ENCODE measurements at regions not wholly inside any gene's neighbourhood (a gene's known extent, or its start where the extent isn't known, plus 50 kb on each side); places are given as distances from the start of the nearest gene placed in this dataset.
"Not testable (repeated sequence)": the region's sequence is repeated elsewhere in the genome, so short reads cannot be mapped to it uniquely, and the experiment has no call there.

- TF ChIP-seq CTCF (IDR thresholded peaks at IDR 0.05; ENCODE audit: low read depth, low read length): no peak
- no peaks in the 10 kb centered on the region for H3K4me1 ChIP-seq (ENCODE audit: low read depth)
- H3K4me3 ChIP-seq: no peak overlapping the region
- H3K36me3 ChIP-seq: no peaks in the 10 kb centered on the region
- peak; percentile 5 to 46 for DNase-seq (ENCODE audit: low read depth in 1 of 2, low spot score in 1 of 2)
- no peaks in the 10 kb centered on the region for H3K9me3 ChIP-seq (ENCODE audit: low read depth)
- H3K27me3 ChIP-seq: no peaks in the 10 kb centered on the region
- H3K27ac ChIP-seq: no peak overlapping the region
These were observed 349.7 kb upstream of the TMEFF2 start for GRCh38 chr2:192544371-192544955.

DNA sequence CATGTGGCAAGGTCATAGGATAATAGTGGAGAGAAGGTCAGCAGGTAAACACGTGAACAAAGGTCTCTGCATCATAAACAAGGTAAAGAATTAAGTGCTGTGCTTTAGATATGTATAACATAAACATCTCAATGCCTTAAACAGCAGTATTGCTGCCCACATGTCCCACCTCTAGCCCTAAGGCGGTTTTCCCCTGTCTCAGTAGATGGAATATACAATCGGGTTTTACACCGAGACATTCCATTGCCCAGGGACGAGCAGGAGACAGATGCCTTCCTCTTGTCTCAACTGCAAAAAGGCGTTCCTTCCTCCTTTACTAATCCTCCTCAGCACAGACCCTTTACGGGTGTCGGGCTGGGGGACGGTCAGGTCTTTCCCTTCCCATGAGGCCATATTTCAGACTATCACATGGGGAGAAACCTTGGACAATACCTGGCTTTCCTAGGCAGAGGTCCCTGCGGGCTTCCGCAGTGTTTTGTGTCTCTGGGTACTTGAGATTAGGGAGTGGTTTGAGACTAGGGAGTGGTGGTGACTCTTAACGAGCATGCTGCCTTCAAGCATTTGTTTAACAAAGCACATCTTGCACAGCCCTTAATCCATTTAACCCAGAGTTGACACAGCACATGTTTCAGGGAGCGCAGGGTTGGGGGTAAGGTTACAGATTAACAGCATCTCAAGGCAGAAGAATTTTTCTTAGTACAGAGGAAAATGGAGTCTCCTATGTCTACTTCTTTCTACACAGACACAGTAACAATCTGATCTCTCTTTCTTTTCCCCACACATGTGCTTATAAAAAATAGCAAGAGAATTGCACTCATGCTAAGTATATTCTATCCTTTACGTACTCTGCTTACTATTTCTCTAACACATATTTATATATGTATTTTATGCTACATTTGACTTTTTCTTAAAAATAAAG is 347.7 kb upstream of the TMEFF2 start:
- not testable (repeated sequence) for DNase-seq (ENCODE audit: low read depth in 1 of 2, low spot score in 1 of 2); H3K4me1 ChIP-seq (ENCODE audit: low read depth); H3K4me3 ChIP-seq

GRCh38 chr2:192539306-192539705 is 344.6 kb upstream of the TMEFF2 start:
- no peaks in the 10 kb centered on the region for H3K9me3 ChIP-seq (ENCODE audit: low read depth)
- H3K27ac ChIP-seq: no peak overlapping the region
- H3K27me3 ChIP-seq: no peaks in the 10 kb centered on the region
- H3K36me3 ChIP-seq: no peaks in the 10 kb centered on the region
- H3K4me3 ChIP-seq: no peak overlapping the region
- DNase-seq (ENCODE audit: low read depth in 1 of 2, low spot score in 1 of 2): no peak
- H3K4me1 ChIP-seq (ENCODE audit: low read depth): no peaks in the 10 kb centered on the region
- no peak for TF ChIP-seq CTCF (IDR thresholded peaks at IDR 0.05; ENCODE audit: low read depth, low read length)

More for the DNA sequence above, 347.7 kb upstream of the TMEFF2 start:
- H3K27ac ChIP-seq; H3K36me3 ChIP-seq; H3K27me3 ChIP-seq; H3K9me3 ChIP-seq (ENCODE audit: low read depth): not testable (repeated sequence)

GRCh38 chr2:192536922-192537624 is 342.3 kb upstream of the TMEFF2 start:
- Histone ChIP-seq H3K9me3 (ENCODE audit: low read depth) (no peaks in the 10 kb centered on the region), H3K36me3 (no peaks in the 10 kb centered on the region), H3K27me3 (no peaks in the 10 kb centered on the region), H3K4me1 (ENCODE audit: low read depth) (no peaks in the 10 kb centered on the region), H3K4me3 (no peak overlapping the region), H3K27ac (no peak overlapping the region)
- TF ChIP-seq CTCF (IDR thresholded peaks at IDR 0.05; ENCODE audit: low read depth, low read length): no peak
- no peak for DNase-seq (ENCODE audit: low read depth in 1 of 2, low spot score in 1 of 2)

GRCh38 chr2:192535956-192536921 is 341.5 kb upstream of the TMEFF2 start:
- peak in 1 of 2 donors; percentile 57 for DNase-seq (ENCODE audit: low read depth in 1 of 2, low spot score in 1 of 2)
- Histone ChIP-seq H3K27ac (no peak overlapping the region), H3K4me3 (no peak overlapping the region)

More at GRCh38 chr2:192535956-192536921, 341.5 kb upstream of the TMEFF2 start:
- no peak for TF ChIP-seq CTCF (IDR thresholded peaks at IDR 0.05; ENCODE audit: low read depth, low read length)
- H3K27me3 ChIP-seq: no peaks in the 10 kb centered on the region
- H3K4me1 ChIP-seq (ENCODE audit: low read depth): no peaks in the 10 kb centered on the region
- H3K9me3 ChIP-seq (ENCODE audit: low read depth): no peaks in the 10 kb centered on the region
- no peaks in the 10 kb centered on the region for H3K36me3 ChIP-seq
